GM03348 (cell line): ENCODE measurements at regions not wholly inside any gene's neighbourhood (a gene's known extent, or its start where the extent isn't known, plus 50 kb on each side); places are given as distances from the start of the nearest gene placed in this dataset.
"Not testable (repeated sequence)": the region's sequence is repeated elsewhere in the genome, so short reads cannot be mapped to it uniquely, and the experiment has no call there.

Experiments
- DNase-seq: peaks from one replicate; pipeline ENCODE4 v3.0.0; 2012; ENCODE audit warnings: low spot score

GRCh38 chr22:49392841-49393510, 434.7 kb downstream of the BRD1 start:
- no peak for DNase-seq

GRCh38 chr22:49392247-49392646, 435.4 kb downstream of the BRD1 start:
- DNase-seq = no peak

- no peak for DNase-seq
These were observed 436.2 kb downstream of the BRD1 start for GRCh38 chr22:49391436-49391835.

GRCh38 chr22:49390954-49391353, 436.7 kb downstream of the BRD1 start:
- DNase-seq = no peak

GRCh38 chr22:49383909-49384308, 443.8 kb downstream of the BRD1 start:
- DNase-seq = not testable (repeated sequence)

GRCh38 chr22:49382451-49382735, 445.3 kb downstream of the BRD1 start:
- no peak for DNase-seq

GRCh38 chr22:49381595-49382450, 445.9 kb downstream of the BRD1 start:
- no peak for DNase-seq

GRCh38 chr22:49380828-49381114, 446.9 kb downstream of the BRD1 start:
- DNase-seq = no peak

- no peak for DNase-seq
These were observed 447.4 kb downstream of the BRD1 start for GRCh38 chr22:49380095-49380827.

GRCh38 chr22:49377306-49377705, 450.4 kb downstream of the BRD1 start:
- DNase-seq = no peak

- no peak for DNase-seq
These were observed 453.9 kb downstream of the BRD1 start for GRCh38 chr22:49373801-49374226.

GRCh38 chr22:49373289-49373666, 454.4 kb downstream of the BRD1 start:
- DNase-seq = no peak

GRCh38 chr22:49372530-49373288, 455.0 kb downstream of the BRD1 start:
- DNase-seq = no peak

GRCh38 chr22:49372111-49372529, 455.6 kb downstream of the BRD1 start:
- DNase-seq = no peak

- DNase-seq = no peak
These were observed 456.2 kb downstream of the BRD1 start for GRCh38 chr22:49371325-49372110.

- no peak for DNase-seq
These were observed 456.9 kb downstream of the BRD1 start for GRCh38 chr22:49370627-49371301.

- no peak for DNase-seq
These were observed 457.7 kb downstream of the BRD1 start for GRCh38 chr22:49369726-49370626.

- DNase-seq = no peak
These were observed 458.5 kb downstream of the BRD1 start for GRCh38 chr22:49368976-49369725.
